ENCODE measurements at regions not wholly inside any gene's neighbourhood (a gene's known extent, or its start where the extent isn't known, plus 50 kb on each side); places are given as distances from the start of the nearest gene placed in this dataset.

GRCh38 chr2:224325941-224326340 is 76.0 kb downstream of the FAM124B start:
- no peak for DNase-seq

GRCh38 chr2:224324604-224325003 is 77.3 kb downstream of the FAM124B start:
- no peak for DNase-seq

- DNase-seq: no peak
These were observed 81.2 kb downstream of the FAM124B start for GRCh38 chr2:224320660-224321059.

- DNase-seq: no peak
These were observed 82.2 kb downstream of the FAM124B start for GRCh38 chr2:224319750-224320149.

- no peak for DNase-seq
These were observed 89.2 kb downstream of the FAM124B start for GRCh38 chr2:224312741-224313140.

- DNase-seq: no peak
These were observed 90.8 kb downstream of the FAM124B start for GRCh38 chr2:224310943-224311625.

GRCh38 chr2:224309176-224309575 is 92.7 kb downstream of the FAM124B start:
- no peak for DNase-seq

- no peak for DNase-seq
These were observed 93.5 kb downstream of the FAM124B start for GRCh38 chr2:224308272-224308911.

- no peak for DNase-seq
These were observed 99.0 kb downstream of the FAM124B start for GRCh38 chr2:224302952-224303351.

GRCh38 chr2:224293976-224294375 is 107.9 kb downstream of the FAM124B start:
- DNase-seq: no peak

- no peak for DNase-seq
These were observed 114.4 kb downstream of the FAM124B start for GRCh38 chr2:224287531-224287930.

GRCh38 chr2:224286923-224287322 is 115.0 kb downstream of the FAM124B start:
- no peak for DNase-seq

- peak; percentile 30 for DNase-seq
These were observed 117.6 kb downstream of the FAM124B start for GRCh38 chr2:224284134-224284946.

GRCh38 chr2:224283466-224283965 is 118.4 kb downstream of the FAM124B start:
- no peak for DNase-seq

GRCh38 chr2:224281374-224281773 is 120.5 kb downstream of the FAM124B start:
- DNase-seq: no peak

- DNase-seq: no peak
These were observed 123.4 kb downstream of the FAM124B start for GRCh38 chr2:224278531-224278930.

GRCh38 chr2:224276251-224276650 is 125.7 kb downstream of the FAM124B start:
- DNase-seq: no peak

GRCh38 chr2:224272237-224272910 is 129.5 kb downstream of the FAM124B start:
- no peak for DNase-seq

- DNase-seq: no peak
These were observed 130.2 kb downstream of the FAM124B start for GRCh38 chr2:224271617-224272236.

GRCh38 chr2:224268441-224268840 is 133.5 kb downstream of the FAM124B start:
- DNase-seq: no peak

- no peak for DNase-seq
These were observed 137.6 kb downstream of the FAM124B start for GRCh38 chr2:224264259-224264658.

- no peak for DNase-seq
These were observed 138.3 kb downstream of the FAM124B start for GRCh38 chr2:224263571-224264043.
